Fibroblast of villous mesenchyme (primary cell): ENCODE measurements at regions not wholly inside any gene's neighbourhood (a gene's known extent, or its start where the extent isn't known, plus 50 kb on each side); places are given as distances from the start of the nearest gene placed in this dataset.

Experiments used
- DNase-seq: peaks from one replicate; pipeline ENCODE4 v3.0.0-alpha.2; 2010; ENCODE audit warnings: low read depth
- H3K4me3 ChIP-seq: 2 replicates; pipeline ENCODE4 v1.5.1; 2011; ENCODE audit warnings: low read depth, mild to moderate bottlenecking, low read length
- TF ChIP-seq, protein P1 (sequence below): IDR thresholded peaks from 2 replicates; pipeline ENCODE4 v1.5.1; 2012; ENCODE audit warnings: low read depth, mild to moderate bottlenecking, low read length; ENCODE audit not compliant: insufficient read depth

DNA sequence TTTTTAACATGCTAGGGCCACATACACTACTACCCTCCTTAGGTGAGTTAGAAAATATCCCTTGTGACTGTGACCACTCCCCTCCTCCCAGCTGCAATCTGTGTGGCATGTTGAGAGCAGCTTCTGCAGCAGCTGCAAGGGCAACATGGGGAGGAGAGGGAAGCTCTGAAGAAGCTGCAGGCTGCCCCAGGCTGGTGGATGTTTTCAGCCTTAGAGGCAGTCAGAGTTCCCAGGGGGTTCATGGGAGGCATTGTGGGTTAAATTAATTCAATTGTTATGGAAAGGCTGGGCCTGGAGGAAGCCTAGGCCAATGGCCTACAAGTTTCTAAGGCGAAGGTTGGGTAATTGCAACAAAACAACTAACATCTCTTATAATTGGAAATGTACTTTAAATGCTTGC lies 860.8 kb downstream of the NLGN4Y start:
- TF ChIP-seq, protein P1, sequence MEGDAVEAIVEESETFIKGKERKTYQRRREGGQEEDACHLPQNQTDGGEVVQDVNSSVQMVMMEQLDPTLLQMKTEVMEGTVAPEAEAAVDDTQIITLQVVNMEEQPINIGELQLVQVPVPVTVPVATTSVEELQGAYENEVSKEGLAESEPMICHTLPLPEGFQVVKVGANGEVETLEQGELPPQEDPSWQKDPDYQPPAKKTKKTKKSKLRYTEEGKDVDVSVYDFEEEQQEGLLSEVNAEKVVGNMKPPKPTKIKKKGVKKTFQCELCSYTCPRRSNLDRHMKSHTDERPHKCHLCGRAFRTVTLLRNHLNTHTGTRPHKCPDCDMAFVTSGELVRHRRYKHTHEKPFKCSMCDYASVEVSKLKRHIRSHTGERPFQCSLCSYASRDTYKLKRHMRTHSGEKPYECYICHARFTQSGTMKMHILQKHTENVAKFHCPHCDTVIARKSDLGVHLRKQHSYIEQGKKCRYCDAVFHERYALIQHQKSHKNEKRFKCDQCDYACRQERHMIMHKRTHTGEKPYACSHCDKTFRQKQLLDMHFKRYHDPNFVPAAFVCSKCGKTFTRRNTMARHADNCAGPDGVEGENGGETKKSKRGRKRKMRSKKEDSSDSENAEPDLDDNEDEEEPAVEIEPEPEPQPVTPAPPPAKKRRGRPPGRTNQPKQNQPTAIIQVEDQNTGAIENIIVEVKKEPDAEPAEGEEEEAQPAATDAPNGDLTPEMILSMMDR, result no peak
- DNase-seq, result no peak
- H3K4me3 ChIP-seq, result no peak overlapping the region

DNA sequence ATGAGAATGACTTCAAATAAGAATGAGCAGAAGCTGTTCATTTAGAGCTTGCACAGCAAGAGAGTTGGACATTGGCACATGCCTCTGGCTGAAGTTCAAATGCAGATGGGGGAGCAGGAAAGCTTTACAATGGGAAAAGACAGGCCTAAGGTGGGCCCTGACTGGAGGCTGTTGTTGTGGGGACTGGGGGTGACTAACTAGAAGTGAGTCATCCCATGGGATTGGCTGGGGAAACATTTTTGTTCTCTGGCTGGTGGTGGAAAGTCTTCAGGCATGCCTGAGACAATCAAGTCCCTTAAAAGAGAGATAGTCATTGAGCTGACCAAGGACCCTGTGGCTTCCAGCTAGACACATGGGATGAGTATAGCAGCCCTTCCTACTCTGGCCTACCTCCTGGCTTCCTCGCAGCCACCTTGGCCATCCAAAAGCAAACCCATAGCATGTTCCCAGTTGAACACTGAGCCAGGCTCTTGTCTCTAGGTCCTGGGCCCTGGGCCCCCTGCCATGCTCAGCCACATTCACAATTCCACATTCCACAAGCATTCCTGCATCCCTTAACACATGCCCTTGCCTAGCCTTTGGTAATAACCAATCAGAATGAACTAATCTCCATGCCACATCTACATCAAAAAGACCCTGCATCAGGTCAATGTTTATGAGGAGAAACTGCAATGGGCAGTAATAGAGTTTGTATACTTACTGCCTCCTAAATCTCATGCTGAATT lies 873.4 kb downstream of the NLGN4Y start:
- H3K4me3 ChIP-seq, result no peak overlapping the region
- TF ChIP-seq, protein P1, result no peak
- DNase-seq, result no peak

DNA sequence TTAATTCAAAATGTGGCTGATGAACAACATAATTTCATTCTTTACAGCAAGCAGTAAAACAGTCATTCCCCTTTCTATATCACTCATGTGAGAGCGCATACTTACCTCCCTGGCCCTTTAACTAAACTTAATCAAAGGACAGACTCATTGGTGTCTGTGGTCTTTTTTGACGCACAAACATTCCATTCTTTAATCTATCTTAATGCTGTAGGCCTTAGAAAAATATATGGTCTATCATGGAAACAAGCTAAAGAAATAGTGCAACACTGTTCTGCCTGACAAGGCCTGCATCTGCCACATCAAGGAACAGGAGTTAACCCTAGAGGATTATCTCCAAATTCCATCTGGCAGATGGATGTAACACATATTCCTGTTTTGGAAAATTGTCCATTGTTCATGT lies 878.1 kb downstream of the NLGN4Y start:
- TF ChIP-seq, protein P1, result no peak
- no peak overlapping the region for H3K4me3 ChIP-seq
- DNase-seq, result peak; percentile 59

DNA sequence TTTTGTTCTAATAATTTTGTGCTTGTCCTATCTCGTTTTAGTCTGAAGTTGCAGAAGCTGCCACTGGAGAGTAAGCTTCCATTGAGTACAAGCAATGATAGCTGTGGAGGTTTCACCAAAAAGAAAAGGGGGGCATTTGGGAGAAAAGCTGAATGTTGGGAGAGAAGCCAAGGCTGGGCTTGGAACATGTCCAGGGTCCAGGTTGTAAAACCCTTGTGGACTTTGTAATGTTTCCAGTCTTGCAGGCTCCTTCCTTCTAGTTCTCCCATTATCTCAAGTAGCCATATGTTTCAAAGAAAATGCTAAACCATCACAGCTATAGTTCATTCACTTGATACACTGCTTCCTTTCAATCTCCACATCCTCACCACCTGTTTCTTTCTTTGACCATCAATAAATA lies 880.2 kb downstream of the NLGN4Y start:
- TF ChIP-seq, protein P1, result no peak
- peak; percentile 5 for DNase-seq
- no peak overlapping the region for H3K4me3 ChIP-seq

DNA sequence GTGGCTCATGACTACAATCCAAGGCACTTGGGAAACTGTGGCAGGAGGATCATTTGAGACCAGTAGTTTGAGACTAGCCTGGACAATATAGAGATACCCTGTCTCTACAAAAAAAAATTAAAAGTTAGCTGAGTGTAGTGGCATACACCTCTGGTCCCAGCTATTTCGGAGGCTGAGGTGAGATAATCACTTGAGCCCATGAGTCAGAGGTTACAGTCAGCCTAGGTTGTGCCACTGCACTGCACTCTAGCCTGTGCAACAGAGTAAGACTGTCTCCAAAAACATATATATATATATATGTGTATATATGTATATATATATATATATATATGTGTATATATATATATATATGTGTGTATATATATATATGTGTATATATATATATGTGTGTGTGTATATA lies 890.8 kb downstream of the NLGN4Y start:
- H3K4me3 ChIP-seq, result no peak overlapping the region
- DNase-seq, result no peak
- TF ChIP-seq, protein P1, result no peak

DNA sequence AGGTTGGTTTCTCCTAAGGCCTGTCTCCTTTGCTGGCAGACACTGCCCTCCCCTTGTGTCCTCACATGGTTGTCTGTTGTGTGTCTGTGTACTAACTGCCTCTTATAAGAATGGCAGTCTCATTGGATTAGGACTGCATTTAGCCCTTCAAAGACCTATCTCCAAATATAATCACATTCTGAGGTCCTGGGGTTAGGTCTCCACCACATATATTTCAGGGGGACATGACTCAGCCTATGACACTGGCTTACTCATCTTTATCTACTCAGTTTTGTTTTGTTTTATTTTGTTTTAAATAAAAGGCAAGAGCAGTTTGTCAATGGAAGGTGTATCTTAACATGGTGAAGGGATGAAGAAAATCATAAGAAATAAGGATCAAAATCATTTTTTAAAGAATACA lies 894.3 kb downstream of the NLGN4Y start:
- TF ChIP-seq, protein P1, result no peak
- no peak overlapping the region for H3K4me3 ChIP-seq
- no peak for DNase-seq

DNA sequence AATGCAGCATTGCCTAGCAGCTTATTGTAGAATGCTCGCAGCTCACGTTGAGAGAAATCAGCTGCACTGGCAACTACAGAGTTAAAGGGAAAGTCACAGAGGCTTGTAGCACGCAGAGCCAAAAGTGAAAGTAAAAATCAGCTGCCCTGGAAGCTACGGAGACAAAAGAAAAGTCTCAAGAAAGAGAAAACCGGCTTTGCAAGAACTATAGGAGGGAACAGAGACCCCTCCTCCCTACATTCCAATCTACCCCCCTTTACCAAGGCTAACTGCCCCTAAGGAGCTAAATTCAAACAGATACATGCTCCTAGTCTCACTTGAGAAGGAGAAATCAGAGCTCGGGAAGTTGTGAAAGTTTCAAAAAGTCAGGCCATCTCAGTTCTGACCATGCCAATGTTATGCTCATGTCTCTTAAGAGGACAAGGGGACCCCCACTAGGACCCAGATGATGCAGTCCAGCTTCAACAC lies 900.4 kb downstream of the NLGN4Y start:
- peak overlapping the region; percentile 48 for H3K4me3 ChIP-seq
- TF ChIP-seq, protein P1, result no peak

More for the DNA sequence above, 900.4 kb downstream of the NLGN4Y start:
- peak; percentile 36 for DNase-seq
